ENCODE measurements at regions not wholly inside any gene's neighbourhood (a gene's known extent, or its start where the extent isn't known, plus 50 kb on each side); places are given as distances from the start of the nearest gene placed in this dataset.

DNA sequence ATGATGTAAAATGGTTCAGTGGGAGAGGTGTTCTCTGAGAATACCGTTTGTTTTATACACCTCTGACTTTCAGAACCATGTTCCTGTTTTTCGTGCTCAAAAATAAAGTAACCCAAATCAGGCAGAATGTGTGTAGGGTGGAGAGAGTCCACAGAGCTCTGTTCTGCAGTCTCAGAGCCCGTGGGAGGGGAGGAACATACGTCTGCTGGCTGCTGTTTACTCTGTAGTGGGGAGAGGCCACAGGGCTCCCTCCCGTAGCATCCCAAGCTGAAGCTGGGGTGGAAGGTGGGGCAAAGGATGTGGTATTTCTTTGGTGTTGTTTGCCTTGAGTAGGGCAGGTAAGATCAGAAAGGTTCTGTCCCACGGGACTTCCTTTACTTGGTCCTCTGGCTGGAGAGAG, 348.5 kb downstream of the DNAH5 start:
- no peak overlapping the region for H3K4me3 ChIP-seq (ENCODE audit: low read length)
- H3K4me3 Mint-ChIP-seq = no peak overlapping the region
- DNase-seq = no peak
- H3K4me1 Mint-ChIP-seq = no peaks in the 10 kb centered on the region
- no peaks in the 10 kb centered on the region for H3K27me3 ChIP-seq (ENCODE audit: control insufficient read depth, insufficient read depth, low read length, poor library complexity, severe bottlenecking)
- H3K9ac ChIP-seq (ENCODE audit: extremely low read depth, low read length, poor library complexity, severe bottlenecking) = no peak overlapping the region
- H3K27ac ChIP-seq (ENCODE audit: low read depth, low read length) = no peak overlapping the region
- H3K9me3 Mint-ChIP-seq = no peaks in the 10 kb centered on the region
- 64 to 76% methylated on average over 2 to 6 of the region's 6 CpGs for WGBS, 2 experiments (ENCODE audit: insufficient coverage in 1 of 2, insufficient read length in 1 of 2)
- no peaks in the 10 kb centered on the region for H3K36me3 Mint-ChIP-seq (ENCODE audit: low read depth)
- H3K27me3 Mint-ChIP-seq (ENCODE audit: insufficient read depth) = no peaks in the 10 kb centered on the region
- no peaks in the 10 kb centered on the region for H3K36me3 ChIP-seq (ENCODE audit: control insufficient read depth, insufficient read depth, low read length)
- TF ChIP-seq, protein P1, sequence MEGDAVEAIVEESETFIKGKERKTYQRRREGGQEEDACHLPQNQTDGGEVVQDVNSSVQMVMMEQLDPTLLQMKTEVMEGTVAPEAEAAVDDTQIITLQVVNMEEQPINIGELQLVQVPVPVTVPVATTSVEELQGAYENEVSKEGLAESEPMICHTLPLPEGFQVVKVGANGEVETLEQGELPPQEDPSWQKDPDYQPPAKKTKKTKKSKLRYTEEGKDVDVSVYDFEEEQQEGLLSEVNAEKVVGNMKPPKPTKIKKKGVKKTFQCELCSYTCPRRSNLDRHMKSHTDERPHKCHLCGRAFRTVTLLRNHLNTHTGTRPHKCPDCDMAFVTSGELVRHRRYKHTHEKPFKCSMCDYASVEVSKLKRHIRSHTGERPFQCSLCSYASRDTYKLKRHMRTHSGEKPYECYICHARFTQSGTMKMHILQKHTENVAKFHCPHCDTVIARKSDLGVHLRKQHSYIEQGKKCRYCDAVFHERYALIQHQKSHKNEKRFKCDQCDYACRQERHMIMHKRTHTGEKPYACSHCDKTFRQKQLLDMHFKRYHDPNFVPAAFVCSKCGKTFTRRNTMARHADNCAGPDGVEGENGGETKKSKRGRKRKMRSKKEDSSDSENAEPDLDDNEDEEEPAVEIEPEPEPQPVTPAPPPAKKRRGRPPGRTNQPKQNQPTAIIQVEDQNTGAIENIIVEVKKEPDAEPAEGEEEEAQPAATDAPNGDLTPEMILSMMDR (conservative IDR thresholded peaks at IDR 0.05) = no peak
- H3K4me1 ChIP-seq (ENCODE audit: control insufficient read depth, insufficient read depth, low read length) = no peaks in the 10 kb centered on the region
- H3K27ac Mint-ChIP-seq = no peak overlapping the region
- H3K9me3 ChIP-seq (ENCODE audit: control insufficient read depth, low read length) = no peaks in the 10 kb centered on the region

DNA sequence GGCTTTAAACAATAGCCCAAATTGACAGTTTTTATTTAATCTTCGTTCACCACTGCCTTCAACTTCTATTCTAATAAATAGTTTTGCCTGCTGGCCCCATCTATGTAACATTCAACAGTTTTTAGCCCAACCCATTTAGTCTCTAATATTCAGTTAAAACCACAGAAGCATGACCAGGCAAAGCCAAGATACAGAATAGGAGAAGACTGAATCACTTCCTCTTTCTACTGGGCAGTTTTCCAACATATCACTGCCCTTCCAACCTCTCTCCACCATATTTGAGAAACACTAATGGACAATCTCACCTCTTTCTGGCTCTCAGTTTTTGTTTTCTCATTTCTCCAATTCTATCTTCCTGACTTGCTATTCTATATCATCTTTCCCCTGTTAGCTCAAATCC, 352.9 kb downstream of the DNAH5 start:
- TF ChIP-seq, protein P1 (conservative IDR thresholded peaks at IDR 0.05) = no peak
- Mint-ChIP-seq H3K9me3 (no peaks in the 10 kb centered on the region), H3K4me3 (no peak overlapping the region), H3K36me3 (ENCODE audit: low read depth) (no peaks in the 10 kb centered on the region), H3K27ac (no peak overlapping the region), H3K27me3 (ENCODE audit: insufficient read depth) (no peaks in the 10 kb centered on the region), H3K4me1 (peaks cover 5% of the 10 kb centered on the region)
- no peak overlapping the region for H3K4me3 ChIP-seq (ENCODE audit: low read length)
- no peaks in the 10 kb centered on the region for H3K27me3 ChIP-seq (ENCODE audit: control insufficient read depth, insufficient read depth, low read length, poor library complexity, severe bottlenecking)
- DNase-seq = no peak
- H3K4me1 ChIP-seq (ENCODE audit: control insufficient read depth, insufficient read depth, low read length) = no peaks in the 10 kb centered on the region
- 92% methylated on average over 1 of the region's 1 CpG; no CpG with 5 or more reads in 1 of the 2 experiments for WGBS, 2 experiments (ENCODE audit: insufficient coverage in 1 of 2, insufficient read length in 1 of 2)
- H3K9me3 ChIP-seq (ENCODE audit: control insufficient read depth, low read length) = no peaks in the 10 kb centered on the region
- no peak overlapping the region for H3K9ac ChIP-seq (ENCODE audit: extremely low read depth, low read length, poor library complexity, severe bottlenecking)
- no peak overlapping the region for H3K27ac ChIP-seq (ENCODE audit: low read depth, low read length)
- no peaks in the 10 kb centered on the region for H3K36me3 ChIP-seq (ENCODE audit: control insufficient read depth, insufficient read depth, low read length)

DNA sequence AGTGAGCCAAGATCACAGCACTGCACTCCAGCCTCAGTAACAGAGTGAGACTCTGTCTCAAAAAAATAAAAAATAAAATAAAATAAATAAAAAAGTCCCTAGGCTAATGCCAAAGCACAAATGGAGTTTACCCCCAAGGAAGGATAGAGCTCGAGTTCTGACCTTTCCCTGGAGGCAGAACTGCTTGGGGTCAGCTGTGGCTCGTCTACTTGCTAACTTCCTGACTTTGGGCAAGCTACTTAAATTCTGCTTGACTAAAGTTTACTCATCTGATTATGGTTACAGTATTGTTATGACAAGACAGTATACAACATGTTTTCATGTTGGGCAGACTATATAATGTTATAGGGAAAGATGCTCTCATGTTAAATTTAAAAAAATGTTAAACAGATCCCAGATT, 359.2 kb downstream of the DNAH5 start:
- H3K4me3 ChIP-seq (ENCODE audit: low read length) = no peak overlapping the region
- Mint-ChIP-seq H3K4me1 (peaks cover 5% of the 10 kb centered on the region), H3K36me3 (ENCODE audit: low read depth) (no peaks in the 10 kb centered on the region), H3K27ac (no peak overlapping the region), H3K9me3 (no peaks in the 10 kb centered on the region), H3K4me3 (no peak overlapping the region), H3K27me3 (ENCODE audit: insufficient read depth) (no peaks in the 10 kb centered on the region)
- no peak overlapping the region for H3K9ac ChIP-seq (ENCODE audit: extremely low read depth, low read length, poor library complexity, severe bottlenecking)
- H3K27me3 ChIP-seq (ENCODE audit: control insufficient read depth, insufficient read depth, low read length, poor library complexity, severe bottlenecking) = no peaks in the 10 kb centered on the region
- 83 to 89% methylated on average over 1 to 2 of the region's 2 CpGs for WGBS, 2 experiments (ENCODE audit: insufficient coverage in 1 of 2, insufficient read length in 1 of 2)
- H3K9me3 ChIP-seq (ENCODE audit: control insufficient read depth, low read length) = no peaks in the 10 kb centered on the region
- TF ChIP-seq, protein P1 (conservative IDR thresholded peaks at IDR 0.05) = no peak
- H3K36me3 ChIP-seq (ENCODE audit: control insufficient read depth, insufficient read depth, low read length) = no peaks in the 10 kb centered on the region
- H3K27ac ChIP-seq (ENCODE audit: low read depth, low read length) = no peak overlapping the region
- no peak for DNase-seq
- H3K4me1 ChIP-seq (ENCODE audit: control insufficient read depth, insufficient read depth, low read length) = no peaks in the 10 kb centered on the region
